HFF-Myc (cell line): ENCODE measurements at regions not wholly inside any gene's neighbourhood (a gene's known extent, or its start where the extent isn't known, plus 50 kb on each side); places are given as distances from the start of the nearest gene placed in this dataset.

ENCODE experiments used
- DNase-seq: peaks from one replicate; pipeline ENCODE4 v3.0.0-alpha.2; 2011; ENCODE audit warnings: low read depth; ENCODE audit errors: extremely low read depth
- H3K4me3 ChIP-seq: replicated peaks from 2 replicates; pipeline ENCODE4 v1.5.1; 2011; ENCODE audit warnings: low read depth, mild to moderate bottlenecking, control low read depth, low read length
- TF ChIP-seq, protein P1 (sequence below): IDR thresholded peaks from 2 replicates; pipeline ENCODE4 v1.5.1; 2012; ENCODE audit warnings: mild to moderate bottlenecking, low read depth, low read length, control low read depth; ENCODE audit errors: missing control alignments

DNA sequence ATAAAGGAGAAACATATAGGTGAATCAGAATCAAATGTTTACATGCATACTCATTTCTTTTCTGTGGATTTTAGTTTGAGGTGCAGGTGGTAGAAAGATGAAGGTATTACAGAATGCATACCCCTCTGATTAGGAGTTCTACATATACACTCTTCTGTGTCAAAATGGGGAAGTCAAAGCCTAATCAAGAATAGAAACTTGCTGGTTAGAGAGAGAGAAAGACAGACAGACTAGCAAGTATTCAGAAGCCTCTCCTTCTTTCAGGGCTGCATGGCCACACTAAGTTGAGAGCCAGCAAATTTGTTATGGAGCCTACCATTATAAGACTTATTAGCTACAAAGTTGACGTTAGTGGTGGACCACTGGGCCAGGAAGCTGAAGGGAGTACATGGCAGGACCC, 358.3 kb upstream of the EYS start:
- DNase-seq, result no peak
- H3K4me3 ChIP-seq, result no peak overlapping the region
- TF ChIP-seq, protein P1, sequence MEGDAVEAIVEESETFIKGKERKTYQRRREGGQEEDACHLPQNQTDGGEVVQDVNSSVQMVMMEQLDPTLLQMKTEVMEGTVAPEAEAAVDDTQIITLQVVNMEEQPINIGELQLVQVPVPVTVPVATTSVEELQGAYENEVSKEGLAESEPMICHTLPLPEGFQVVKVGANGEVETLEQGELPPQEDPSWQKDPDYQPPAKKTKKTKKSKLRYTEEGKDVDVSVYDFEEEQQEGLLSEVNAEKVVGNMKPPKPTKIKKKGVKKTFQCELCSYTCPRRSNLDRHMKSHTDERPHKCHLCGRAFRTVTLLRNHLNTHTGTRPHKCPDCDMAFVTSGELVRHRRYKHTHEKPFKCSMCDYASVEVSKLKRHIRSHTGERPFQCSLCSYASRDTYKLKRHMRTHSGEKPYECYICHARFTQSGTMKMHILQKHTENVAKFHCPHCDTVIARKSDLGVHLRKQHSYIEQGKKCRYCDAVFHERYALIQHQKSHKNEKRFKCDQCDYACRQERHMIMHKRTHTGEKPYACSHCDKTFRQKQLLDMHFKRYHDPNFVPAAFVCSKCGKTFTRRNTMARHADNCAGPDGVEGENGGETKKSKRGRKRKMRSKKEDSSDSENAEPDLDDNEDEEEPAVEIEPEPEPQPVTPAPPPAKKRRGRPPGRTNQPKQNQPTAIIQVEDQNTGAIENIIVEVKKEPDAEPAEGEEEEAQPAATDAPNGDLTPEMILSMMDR, result no peak

DNA sequence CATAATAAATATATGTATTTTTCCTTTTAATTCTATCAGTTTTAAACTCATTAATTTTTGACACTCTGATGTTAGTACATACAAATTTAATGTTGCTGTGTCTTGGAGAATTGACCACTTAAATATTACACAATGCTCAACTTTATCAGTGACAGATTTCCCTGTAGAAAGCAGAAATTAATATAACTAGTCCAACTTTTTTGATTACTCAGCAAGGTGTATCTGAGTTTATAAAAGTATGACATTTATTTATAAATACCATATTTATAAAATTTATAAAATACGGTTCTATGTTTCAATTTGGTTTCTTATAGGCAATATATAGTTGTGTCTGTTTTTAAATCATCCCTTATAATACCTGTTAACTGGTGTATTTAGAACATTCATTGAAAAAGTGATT, 350.0 kb upstream of the EYS start:
- TF ChIP-seq, protein P1, result no peak
- H3K4me3 ChIP-seq, result no peak overlapping the region
- no peak for DNase-seq

GRCh38 chr6:66054967-66055366, 347.9 kb upstream of the EYS start:
- H3K4me3 ChIP-seq, result no peak overlapping the region
- TF ChIP-seq, protein P1, result no peak
- DNase-seq, result no peak

GRCh38 chr6:66051812-66052211, 344.8 kb upstream of the EYS start:
- TF ChIP-seq, protein P1, result no peak
- no peak for DNase-seq

DNA sequence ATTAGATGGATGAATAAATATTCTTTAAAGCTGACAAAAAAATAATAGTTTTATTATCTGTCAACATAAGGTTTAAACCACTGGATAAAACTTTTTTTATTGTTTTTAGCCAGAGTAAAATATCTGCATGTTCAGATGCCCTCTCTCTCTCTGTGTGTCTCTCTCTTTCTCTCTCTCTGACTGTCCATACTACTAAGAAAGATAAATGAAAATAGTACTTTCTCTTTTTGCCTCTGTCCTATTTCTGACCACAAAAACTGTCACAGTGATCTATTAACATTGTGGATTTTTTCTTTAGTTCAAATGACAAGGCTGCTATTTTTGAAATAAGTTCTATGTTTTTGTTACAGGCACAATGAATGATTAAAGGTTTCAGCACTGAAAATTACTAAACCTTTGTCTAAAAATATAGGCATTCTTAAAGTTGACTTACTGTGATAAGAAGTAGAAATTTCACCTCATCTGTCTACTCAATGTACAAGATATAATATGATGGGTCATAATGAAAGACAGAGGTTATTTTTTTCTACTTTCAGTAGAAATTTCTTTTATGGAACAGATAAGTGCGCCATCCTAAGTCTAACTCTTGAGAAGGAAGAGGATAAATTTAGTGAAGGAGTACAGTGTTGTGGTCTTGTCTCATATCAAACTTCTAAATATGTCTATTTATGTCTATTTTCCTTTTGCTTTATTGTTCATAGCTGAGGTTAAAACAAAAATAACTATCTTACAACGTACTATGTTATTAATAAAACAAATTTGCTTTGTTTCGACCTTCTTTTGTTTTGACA, 341.9 kb upstream of the EYS start:
- H3K4me3 ChIP-seq, result no peak overlapping the region
- TF ChIP-seq, protein P1, result no peak
- no peak for DNase-seq

More at GRCh38 chr6:66051812-66052211, 344.8 kb upstream of the EYS start:
- H3K4me3 ChIP-seq, result no peak overlapping the region

- TF ChIP-seq, protein P1, result no peak
- no peak overlapping the region for H3K4me3 ChIP-seq
- no peak for DNase-seq
Measured at GRCh38 chr6:66032626-66033025, 325.6 kb upstream of the EYS start.
